ENCODE measurements at regions not wholly inside any gene's neighbourhood (a gene's known extent, or its start where the extent isn't known, plus 50 kb on each side); places are given as distances from the start of the nearest gene placed in this dataset.

GRCh38 chr4:173801361-173801760 is 271.3 kb upstream of the HAND2 start:
- Histone ChIP-seq H3K4me1 (ENCODE audit: control insufficient read depth, insufficient read depth, low read length) (peaks cover 14% of the 10 kb centered on the region), H3K9me3 (ENCODE audit: control insufficient read depth, low read length) (no peaks in the 10 kb centered on the region), H3K4me3 (ENCODE audit: low read length) (no peak overlapping the region), H3K36me3 (ENCODE audit: control insufficient read depth, insufficient read depth, low read length, severe bottlenecking) (no peaks in the 10 kb centered on the region), H3K9ac (ENCODE audit: low read length) (no peak overlapping the region), H3K27me3 (replicated peaks; ENCODE audit: control insufficient read depth, insufficient read depth, low read length) (no peaks in the 10 kb centered on the region)
- DNase-seq (ENCODE audit: low read depth) = no peak

- no peak for DNase-seq (ENCODE audit: low read depth)
- no peaks in the 10 kb centered on the region for H3K27me3 ChIP-seq (replicated peaks; ENCODE audit: control insufficient read depth, insufficient read depth, low read length)
Measured at GRCh38 chr4:173797296-173797695, 267.3 kb upstream of the HAND2 start.

GRCh38 chr4:173794662-173795061 is 264.6 kb upstream of the HAND2 start:
- H3K36me3 ChIP-seq (ENCODE audit: control insufficient read depth, insufficient read depth, low read length, severe bottlenecking) = no peaks in the 10 kb centered on the region
- DNase-seq (ENCODE audit: low read depth) = peak; percentile 36

More at GRCh38 chr4:173797296-173797695, 267.3 kb upstream of the HAND2 start:
- Histone ChIP-seq H3K9me3 (ENCODE audit: control insufficient read depth, low read length) (no peaks in the 10 kb centered on the region), H3K9ac (ENCODE audit: low read length) (no peak overlapping the region), H3K4me3 (ENCODE audit: low read length) (no peak overlapping the region), H3K4me1 (ENCODE audit: control insufficient read depth, insufficient read depth, low read length) (peaks cover 7% of the 10 kb centered on the region), H3K36me3 (ENCODE audit: control insufficient read depth, insufficient read depth, low read length, severe bottlenecking) (no peaks in the 10 kb centered on the region)

GRCh38 chr4:173793937-173794510 is 264.0 kb upstream of the HAND2 start:
- Histone ChIP-seq H3K4me1 (ENCODE audit: control insufficient read depth, insufficient read depth, low read length) (no peaks in the 10 kb centered on the region), H3K9ac (ENCODE audit: low read length) (no peak overlapping the region), H3K36me3 (ENCODE audit: control insufficient read depth, insufficient read depth, low read length, severe bottlenecking) (no peaks in the 10 kb centered on the region), H3K27me3 (replicated peaks; ENCODE audit: control insufficient read depth, insufficient read depth, low read length) (no peaks in the 10 kb centered on the region), H3K9me3 (ENCODE audit: control insufficient read depth, low read length) (no peaks in the 10 kb centered on the region), H3K4me3 (ENCODE audit: low read length) (no peak overlapping the region)
- peak; percentile 46 for DNase-seq (ENCODE audit: low read depth)

More at GRCh38 chr4:173794662-173795061, 264.6 kb upstream of the HAND2 start:
- H3K4me3 ChIP-seq (ENCODE audit: low read length) = no peak overlapping the region
- H3K9ac ChIP-seq (ENCODE audit: low read length) = no peak overlapping the region
- no peaks in the 10 kb centered on the region for H3K9me3 ChIP-seq (ENCODE audit: control insufficient read depth, low read length)
- no peaks in the 10 kb centered on the region for H3K27me3 ChIP-seq (replicated peaks; ENCODE audit: control insufficient read depth, insufficient read depth, low read length)
- H3K4me1 ChIP-seq (ENCODE audit: control insufficient read depth, insufficient read depth, low read length) = no peaks in the 10 kb centered on the region

- Histone ChIP-seq H3K9ac (ENCODE audit: low read length) (no peak overlapping the region), H3K27me3 (replicated peaks; ENCODE audit: control insufficient read depth, insufficient read depth, low read length) (no peaks in the 10 kb centered on the region), H3K4me3 (ENCODE audit: low read length) (no peak overlapping the region), H3K36me3 (ENCODE audit: control insufficient read depth, insufficient read depth, low read length, severe bottlenecking) (no peaks in the 10 kb centered on the region), H3K4me1 (ENCODE audit: control insufficient read depth, insufficient read depth, low read length) (no peaks in the 10 kb centered on the region), H3K9me3 (ENCODE audit: control insufficient read depth, low read length) (peaks cover 3% of the 10 kb centered on the region)
- no peak for DNase-seq (ENCODE audit: low read depth)
Measured at GRCh38 chr4:173782660-173783059, 252.6 kb upstream of the HAND2 start.

- no peaks in the 10 kb centered on the region for H3K4me1 ChIP-seq (ENCODE audit: control insufficient read depth, insufficient read depth, low read length)
- H3K4me3 ChIP-seq (ENCODE audit: low read length) = no peak overlapping the region
- DNase-seq (ENCODE audit: low read depth) = no peak
- H3K9me3 ChIP-seq (ENCODE audit: control insufficient read depth, low read length) = peaks cover 18% of the 10 kb centered on the region
- no peak overlapping the region for H3K9ac ChIP-seq (ENCODE audit: low read length)
- no peaks in the 10 kb centered on the region for H3K36me3 ChIP-seq (ENCODE audit: control insufficient read depth, insufficient read depth, low read length, severe bottlenecking)
- H3K27me3 ChIP-seq (replicated peaks; ENCODE audit: control insufficient read depth, insufficient read depth, low read length) = no peaks in the 10 kb centered on the region
Measured at GRCh38 chr4:173777921-173778320, 247.9 kb upstream of the HAND2 start.

GRCh38 chr4:173777421-173777820 is 247.4 kb upstream of the HAND2 start:
- no peaks in the 10 kb centered on the region for H3K27me3 ChIP-seq (replicated peaks; ENCODE audit: control insufficient read depth, insufficient read depth, low read length)
- H3K9me3 ChIP-seq (ENCODE audit: control insufficient read depth, low read length) = peaks cover 18% of the 10 kb centered on the region
- H3K9ac ChIP-seq (ENCODE audit: low read length) = no peak overlapping the region
- no peaks in the 10 kb centered on the region for H3K36me3 ChIP-seq (ENCODE audit: control insufficient read depth, insufficient read depth, low read length, severe bottlenecking)
- H3K4me1 ChIP-seq (ENCODE audit: control insufficient read depth, insufficient read depth, low read length) = no peaks in the 10 kb centered on the region
- DNase-seq (ENCODE audit: low read depth) = no peak
- H3K4me3 ChIP-seq (ENCODE audit: low read length) = no peak overlapping the region

GRCh38 chr4:173769568-173769967 is 239.5 kb upstream of the HAND2 start:
- Histone ChIP-seq H3K27me3 (replicated peaks; ENCODE audit: control insufficient read depth, insufficient read depth, low read length) (no peaks in the 10 kb centered on the region), H3K4me1 (ENCODE audit: control insufficient read depth, insufficient read depth, low read length) (no peaks in the 10 kb centered on the region), H3K4me3 (ENCODE audit: low read length) (no peak overlapping the region), H3K9me3 (ENCODE audit: control insufficient read depth, low read length) (no peaks in the 10 kb centered on the region), H3K36me3 (ENCODE audit: control insufficient read depth, insufficient read depth, low read length, severe bottlenecking) (no peaks in the 10 kb centered on the region), H3K9ac (ENCODE audit: low read length) (no peak overlapping the region)
- no peak for DNase-seq (ENCODE audit: low read depth)

GRCh38 chr4:173767650-173768049 is 237.6 kb upstream of the HAND2 start:
- no peaks in the 10 kb centered on the region for H3K27me3 ChIP-seq (replicated peaks; ENCODE audit: control insufficient read depth, insufficient read depth, low read length)
- H3K36me3 ChIP-seq (ENCODE audit: control insufficient read depth, insufficient read depth, low read length, severe bottlenecking) = no peaks in the 10 kb centered on the region
- no peaks in the 10 kb centered on the region for H3K4me1 ChIP-seq (ENCODE audit: control insufficient read depth, insufficient read depth, low read length)
- no peaks in the 10 kb centered on the region for H3K9me3 ChIP-seq (ENCODE audit: control insufficient read depth, low read length)
- DNase-seq (ENCODE audit: low read depth) = no peak
- H3K4me3 ChIP-seq (ENCODE audit: low read length) = no peak overlapping the region
- H3K9ac ChIP-seq (ENCODE audit: low read length) = no peak overlapping the region

GRCh38 chr4:173766171-173766600 is 236.2 kb upstream of the HAND2 start:
- no peak overlapping the region for H3K9ac ChIP-seq (ENCODE audit: low read length)
- H3K4me1 ChIP-seq (ENCODE audit: control insufficient read depth, insufficient read depth, low read length) = no peaks in the 10 kb centered on the region
- no peak for DNase-seq (ENCODE audit: low read depth)
- H3K4me3 ChIP-seq (ENCODE audit: low read length) = no peak overlapping the region
- H3K9me3 ChIP-seq (ENCODE audit: control insufficient read depth, low read length) = no peaks in the 10 kb centered on the region
- H3K27me3 ChIP-seq (replicated peaks; ENCODE audit: control insufficient read depth, insufficient read depth, low read length) = no peaks in the 10 kb centered on the region
- H3K36me3 ChIP-seq (ENCODE audit: control insufficient read depth, insufficient read depth, low read length, severe bottlenecking) = no peaks in the 10 kb centered on the region

- H3K9me3 ChIP-seq (ENCODE audit: control insufficient read depth, low read length) = no peaks in the 10 kb centered on the region
- no peaks in the 10 kb centered on the region for H3K27me3 ChIP-seq (replicated peaks; ENCODE audit: control insufficient read depth, insufficient read depth, low read length)
- H3K4me1 ChIP-seq (ENCODE audit: control insufficient read depth, insufficient read depth, low read length) = no peaks in the 10 kb centered on the region
- H3K4me3 ChIP-seq (ENCODE audit: low read length) = no peak overlapping the region
- DNase-seq (ENCODE audit: low read depth) = no peak
- H3K9ac ChIP-seq (ENCODE audit: low read length) = no peak overlapping the region
- no peaks in the 10 kb centered on the region for H3K36me3 ChIP-seq (ENCODE audit: control insufficient read depth, insufficient read depth, low read length, severe bottlenecking)
Measured at GRCh38 chr4:173765751-173766150, 235.7 kb upstream of the HAND2 start.

GRCh38 chr4:173763389-173763788 is 233.4 kb upstream of the HAND2 start:
- no peaks in the 10 kb centered on the region for H3K4me1 ChIP-seq (ENCODE audit: control insufficient read depth, insufficient read depth, low read length)
- H3K27me3 ChIP-seq (replicated peaks; ENCODE audit: control insufficient read depth, insufficient read depth, low read length) = no peaks in the 10 kb centered on the region
- no peak overlapping the region for H3K4me3 ChIP-seq (ENCODE audit: low read length)
- no peaks in the 10 kb centered on the region for H3K36me3 ChIP-seq (ENCODE audit: control insufficient read depth, insufficient read depth, low read length, severe bottlenecking)
- no peaks in the 10 kb centered on the region for H3K9me3 ChIP-seq (ENCODE audit: control insufficient read depth, low read length)
- DNase-seq (ENCODE audit: low read depth) = peak; percentile 13
- H3K9ac ChIP-seq (ENCODE audit: low read length) = no peak overlapping the region

Data from adipocyte (in vitro differentiated cells).